Keratinocyte (primary cell): ENCODE measurements at regions not wholly inside any gene's neighbourhood (a gene's known extent, or its start where the extent isn't known, plus 50 kb on each side); places are given as distances from the start of the nearest gene placed in this dataset.

ENCODE experiments used
- EZH2 ChIP-seq: IDR thresholded peaks from one replicate; pipeline ENCODE4 v1.6.1; 2012; ENCODE audit warnings: inconsistent platforms, mild to moderate bottlenecking, low read length, moderate library complexity
- TF ChIP-seq, protein P1 (sequence below), 3 experiments: IDR thresholded peaks in 1 of 3; conservative IDR thresholded peaks in 1 of 3; optimal IDR thresholded peaks in 1 of 3; 2 replicates in 2 of 3; 3 replicates in 1 of 3; pipeline versions ENCODE3 to v1.5.1; 2011; ENCODE audit warnings: low read length in 3 of 3, mild to moderate bottlenecking in 3 of 3, moderate library complexity in 2 of 3, control low read depth in 1 of 3, inconsistent platforms in 1 of 3; ENCODE audit not compliant: insufficient read depth in 2 of 3; ENCODE audit errors: extremely low read depth in 1 of 3

DNA sequence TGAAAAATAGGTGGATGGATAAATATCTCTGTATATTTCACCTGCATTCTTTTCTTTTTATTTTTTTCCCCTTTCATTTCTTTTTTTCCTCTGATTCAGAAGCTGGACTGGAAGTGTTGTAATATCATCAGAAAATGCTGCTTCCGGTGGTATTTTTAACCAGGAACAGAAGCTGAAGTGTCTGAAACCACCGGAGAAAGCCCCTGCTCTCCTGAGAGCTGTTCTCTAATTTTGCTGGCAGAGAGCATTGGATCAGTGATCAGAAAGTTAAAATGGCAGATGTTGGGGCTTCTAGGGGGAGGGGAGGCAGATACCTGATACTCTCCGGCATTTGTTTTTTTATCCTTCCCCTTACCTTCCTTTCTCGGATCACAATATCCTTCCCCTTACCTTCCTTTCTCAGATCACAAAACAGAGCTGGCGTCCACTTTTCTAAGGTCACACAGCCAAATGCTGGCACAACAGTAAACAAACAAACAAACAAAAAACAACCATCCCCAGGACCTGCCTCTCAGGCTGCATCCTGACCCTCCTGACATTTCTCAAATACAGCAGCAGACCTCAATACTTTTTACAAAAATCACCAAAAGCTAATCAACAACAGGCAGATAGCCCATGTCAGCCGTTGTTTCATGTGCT is 143.2 kb upstream of the ZNF217 start:
- TF ChIP-seq, protein P1, sequence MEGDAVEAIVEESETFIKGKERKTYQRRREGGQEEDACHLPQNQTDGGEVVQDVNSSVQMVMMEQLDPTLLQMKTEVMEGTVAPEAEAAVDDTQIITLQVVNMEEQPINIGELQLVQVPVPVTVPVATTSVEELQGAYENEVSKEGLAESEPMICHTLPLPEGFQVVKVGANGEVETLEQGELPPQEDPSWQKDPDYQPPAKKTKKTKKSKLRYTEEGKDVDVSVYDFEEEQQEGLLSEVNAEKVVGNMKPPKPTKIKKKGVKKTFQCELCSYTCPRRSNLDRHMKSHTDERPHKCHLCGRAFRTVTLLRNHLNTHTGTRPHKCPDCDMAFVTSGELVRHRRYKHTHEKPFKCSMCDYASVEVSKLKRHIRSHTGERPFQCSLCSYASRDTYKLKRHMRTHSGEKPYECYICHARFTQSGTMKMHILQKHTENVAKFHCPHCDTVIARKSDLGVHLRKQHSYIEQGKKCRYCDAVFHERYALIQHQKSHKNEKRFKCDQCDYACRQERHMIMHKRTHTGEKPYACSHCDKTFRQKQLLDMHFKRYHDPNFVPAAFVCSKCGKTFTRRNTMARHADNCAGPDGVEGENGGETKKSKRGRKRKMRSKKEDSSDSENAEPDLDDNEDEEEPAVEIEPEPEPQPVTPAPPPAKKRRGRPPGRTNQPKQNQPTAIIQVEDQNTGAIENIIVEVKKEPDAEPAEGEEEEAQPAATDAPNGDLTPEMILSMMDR (optimal IDR thresholded peaks at IDR 0.05 in 1 of 3, IDR thresholded peaks at IDR 0.05 in 1 of 3, conservative IDR thresholded peaks at IDR 0.05 in 1 of 3; ENCODE audit: extremely low read depth in 1 of 3, insufficient read depth in 2 of 3, low read length in 3 of 3), result no peak
- no peak for TF ChIP-seq EZH2
